B cell (primary cell): ENCODE measurements at regions not wholly inside any gene's neighbourhood (a gene's known extent, or its start where the extent isn't known, plus 50 kb on each side); places are given as distances from the start of the nearest gene placed in this dataset.
"Not testable (repeated sequence)": the region's sequence is repeated elsewhere in the genome, so short reads cannot be mapped to it uniquely, and the experiment has no call there.

Source experiments
- ATAC-seq: fragments of 200-7000 bp; cut with Tn5 transposase; one replicate; pipeline ENCODE4 v1.10.0; 2021; ENCODE audit warnings: low read depth, mild to moderate bottlenecking, moderate number of reproducible peaks, moderate library complexity
- CTCF ChIA-PET: fragments of 350-600 bp; sonication (Branson Sonifier 250); formaldehyde crosslinking; loops from one replicate; lab custom pipeline; 2021; ENCODE audit warnings: antibody characterized with exemption, inconsistent platforms; lab: Charles Lee
- POLR2A ChIA-PET: fragments of 350-600 bp; sonication (Branson Sonifier 250); formaldehyde crosslinking; loops from one replicate; lab custom pipeline; 2021; ENCODE audit warnings: antibody characterized with exemption; lab: Charles Lee
- DNase-seq: peaks from one replicate; pipeline ENCODE4 v3.0.0; 2013
- H2AFZ ChIP-seq: 2 replicates; pipeline ENCODE4 v1.6.1; 2012; ENCODE audit warnings: mild to moderate bottlenecking, low read depth, low read length; ENCODE audit not compliant: insufficient read depth, poor library complexity, severe bottlenecking
- H3K27ac ChIP-seq, 2 donors: 1 replicate in 1 of 2; 2 replicates in 1 of 2; pipeline ENCODE4 v1.5.1; 2012 to 2013; ENCODE audit warnings: low read length in 2 of 2, mild to moderate bottlenecking in 2 of 2, moderate library complexity in 1 of 2
- H3K27me3 ChIP-seq, 4 experiments: fragments of 200-600 bp in 1 of 4; sonication (generic) in 1 of 4; replicated peaks in 1 of 4; 1 replicate in 2 of 4; 2 replicates in 2 of 4; pipeline versions ENCODE4 v1.6.1 to v1.7.0; 2013 to 2016; ENCODE audit warnings: low read length in 3 of 4, mild to moderate bottlenecking in 2 of 4, mixed read lengths in 1 of 4, moderate library complexity in 1 of 4; ENCODE audit not compliant: insufficient read depth in 4 of 4, control insufficient read depth in 3 of 4; ENCODE audit errors: control extremely low read depth in 1 of 4
- H3K36me3 ChIP-seq, 2 experiments: replicated peaks in 1 of 2; 1 replicate in 1 of 2; 2 replicates in 1 of 2; pipeline versions ENCODE4 v1.6.1 to v1.7.1; 2013; ENCODE audit warnings: low read length in 1 of 2; ENCODE audit not compliant: insufficient read depth in 2 of 2, control insufficient read depth in 1 of 2; ENCODE audit errors: control extremely low read depth in 1 of 2, extremely low read depth in 1 of 2
- H3K4me1 ChIP-seq, 2 donors: fragments of 200-600 bp in 1 of 2; sonication (generic) in 1 of 2; 1 replicate in 1 of 2; 2 replicates in 1 of 2; pipeline versions ENCODE4 v1.5.1 to v1.6.1; 2013 to 2017; ENCODE audit warnings: low read length in 2 of 2; ENCODE audit not compliant: control insufficient read depth in 2 of 2, insufficient read depth in 2 of 2
- H3K4me2 ChIP-seq: replicated peaks from 2 replicates; pipeline ENCODE3; 2012; ENCODE audit warnings: mild to moderate bottlenecking, low read depth, low read length; ENCODE audit not compliant: poor library complexity, severe bottlenecking
- H3K4me3 ChIP-seq, 5 experiments: fragments of 200-600 bp in 1 of 5; sonication (generic) in 1 of 5; 1 replicate in 3 of 5; 2 replicates in 2 of 5; pipeline versions ENCODE4 v1.5.1 to v1.7.0; 2011 to 2016; ENCODE audit warnings: low read length in 4 of 5, mild to moderate bottlenecking in 4 of 5, low read depth in 2 of 5, control low read depth in 1 of 5, moderate library complexity in 1 of 5; ENCODE audit not compliant: insufficient read depth in 1 of 5; ENCODE audit errors: control extremely low read depth in 1 of 5, extremely low read depth in 1 of 5
- H3K79me2 ChIP-seq: fragments of 200-600 bp; sonication (generic); one replicate; pipeline ENCODE4 v1.6.0; 2016; ENCODE audit warnings: low read length; ENCODE audit not compliant: control insufficient read depth, insufficient read depth
- H3K9ac ChIP-seq: fragments of 200-600 bp; sonication (generic); 2 replicates; pipeline ENCODE4 v1.6.1; 2017; ENCODE audit warnings: mild to moderate bottlenecking, low read length, moderate library complexity
- H3K9me3 ChIP-seq, 3 donors: one replicate each; pipeline versions ENCODE4 v1.6.1 to v1.7.1; 2013; ENCODE audit warnings: low read length in 2 of 3; ENCODE audit not compliant: control insufficient read depth in 2 of 3, insufficient read depth in 1 of 3; ENCODE audit errors: control extremely low read depth in 1 of 3
- H4K20me1 ChIP-seq: 2 replicates; pipeline ENCODE4 v1.6.0; 2012; ENCODE audit warnings: mild to moderate bottlenecking, low read length; ENCODE audit not compliant: insufficient read depth, control insufficient read depth, poor library complexity, severe bottlenecking
- H3K27ac Mint-ChIP-seq: one replicate; pipeline ENCODE4 v1.8.0; 2021; ENCODE audit warnings: mixed read lengths
- H3K27me3 Mint-ChIP-seq: one replicate; pipeline ENCODE4 v1.8.0; 2021; ENCODE audit warnings: mixed read lengths
- H3K4me1 Mint-ChIP-seq: one replicate; pipeline ENCODE4 v1.8.0; 2021; ENCODE audit warnings: mixed read lengths
- H3K4me3 Mint-ChIP-seq: one replicate; pipeline ENCODE4 v1.8.0; 2021; ENCODE audit warnings: mixed read lengths
- H3K9me3 Mint-ChIP-seq: one replicate; pipeline ENCODE4 v1.8.0; 2022; ENCODE audit warnings: mixed read lengths; ENCODE audit not compliant: insufficient read depth
- WGBS: methylation state at CpG from one replicate; pipeline ENCODE4 v1.1.5; 2013; ENCODE audit warnings: missing lambda C conversion rate; ENCODE audit not compliant: insufficient coverage; 5-methylcytosine and 5-hydroxymethylcytosine counted together
- intact Hi-C: fragments of 100-400 bp; cut with micrococcal nuclease; formaldehyde crosslinking; loops from one replicate; pipeline ENCODE4 v1.10.0; 2022

- CTCF ChIA-PET, H3K4me3 Mint-ChIP-seq, POLR2A ChIA-PET, H2AFZ ChIP-seq, H3K79me2 ChIP-seq, H4K20me1 ChIP-seq, DNase-seq, H3K4me1 Mint-ChIP-seq, H3K36me3 ChIP-seq, H3K4me1 ChIP-seq, H3K9me3 ChIP-seq, H3K27ac ChIP-seq, ATAC-seq, H3K9ac ChIP-seq, intact Hi-C loops, H3K27me3 ChIP-seq, H3K27me3 Mint-ChIP-seq, H3K9me3 Mint-ChIP-seq, H3K4me2 ChIP-seq, H3K27ac Mint-ChIP-seq, H3K4me3 ChIP-seq: not testable (repeated sequence)
- WGBS, result no CpG with 5 or more reads among the region's 7 CpGs
Observed at GRCh38 chr16:16565326-16565725, 186.4 kb downstream of the NPIPA7 start.

- H3K79me2 ChIP-seq, H3K9ac ChIP-seq, H3K4me1 ChIP-seq, H3K9me3 ChIP-seq, intact Hi-C loops, H3K36me3 ChIP-seq, H2AFZ ChIP-seq, CTCF ChIA-PET, H3K27me3 ChIP-seq, POLR2A ChIA-PET, H3K4me3 Mint-ChIP-seq, H4K20me1 ChIP-seq, H3K4me1 Mint-ChIP-seq, H3K27ac Mint-ChIP-seq, H3K27me3 Mint-ChIP-seq, H3K27ac ChIP-seq, H3K4me3 ChIP-seq, DNase-seq, H3K9me3 Mint-ChIP-seq, H3K4me2 ChIP-seq, ATAC-seq: not testable (repeated sequence)
- 54% methylated on average over 5 of the region's 5 CpGs for WGBS
Observed at GRCh38 chr16:16570055-16570454, 191.1 kb downstream of the NPIPA7 start.

- H3K4me3 ChIP-seq, H3K36me3 ChIP-seq, H3K9ac ChIP-seq, DNase-seq, H3K4me1 ChIP-seq, intact Hi-C loops, H2AFZ ChIP-seq, H3K4me2 ChIP-seq, H3K27ac Mint-ChIP-seq, H3K27me3 Mint-ChIP-seq, POLR2A ChIA-PET, H4K20me1 ChIP-seq, CTCF ChIA-PET, H3K9me3 Mint-ChIP-seq, H3K27ac ChIP-seq, H3K79me2 ChIP-seq, H3K9me3 ChIP-seq, H3K4me1 Mint-ChIP-seq, H3K27me3 ChIP-seq, H3K4me3 Mint-ChIP-seq, ATAC-seq: not testable (repeated sequence)
- no CpG with 5 or more reads among the region's 2 CpGs for WGBS
Observed at GRCh38 chr16:16570874-16571273, 191.9 kb downstream of the NPIPA7 start.

GRCh38 chr16:16572130-16572774 is 193.3 kb downstream of the NPIPA7 start:
- H2AFZ ChIP-seq, DNase-seq, H3K4me3 Mint-ChIP-seq, H3K79me2 ChIP-seq, H3K9me3 ChIP-seq, H3K4me1 ChIP-seq, H4K20me1 ChIP-seq, ATAC-seq, H3K4me1 Mint-ChIP-seq, H3K27ac Mint-ChIP-seq, POLR2A ChIA-PET, H3K27me3 Mint-ChIP-seq, H3K9me3 Mint-ChIP-seq, H3K9ac ChIP-seq, intact Hi-C loops, H3K4me3 ChIP-seq, H3K4me2 ChIP-seq, CTCF ChIA-PET, H3K36me3 ChIP-seq, H3K27ac ChIP-seq, H3K27me3 ChIP-seq: not testable (repeated sequence)
- WGBS, result no CpG with 5 or more reads among the region's 10 CpGs
